ENCODE measurements at regions not wholly inside any gene's neighbourhood (a gene's known extent, or its start where the extent isn't known, plus 50 kb on each side); places are given as distances from the start of the nearest gene placed in this dataset.
A peak's percentile ranks its signal among the peaks of the same experiment; 100 is the strongest.

DNA sequence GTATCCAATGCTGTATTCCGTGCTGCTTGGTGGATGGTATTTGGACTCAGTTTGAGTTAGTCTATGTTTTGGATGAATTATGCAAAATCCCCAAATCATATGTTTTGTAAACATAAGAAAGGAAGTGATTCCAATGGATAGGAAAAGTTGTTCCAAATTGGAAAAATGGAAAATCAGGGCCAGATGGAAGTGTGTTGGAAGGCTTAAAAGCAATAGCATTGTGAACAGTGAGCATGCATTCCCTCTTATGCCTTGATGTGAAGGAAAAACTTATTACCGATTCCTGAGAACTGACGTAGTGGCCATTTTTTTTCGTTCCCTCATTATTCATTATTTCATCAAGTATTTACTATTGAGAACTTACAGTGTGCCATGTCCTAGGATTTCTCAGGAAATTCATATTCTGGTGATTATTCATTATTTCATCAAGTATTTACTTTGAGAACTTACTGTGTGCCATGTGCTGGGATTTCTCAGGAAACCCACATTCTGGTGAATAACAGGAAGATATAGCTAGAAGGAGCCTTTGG, 144.1 kb upstream of the TPRG1 start:
- Histone ChIP-seq H3K27ac (no peak overlapping the region), H3K36me3 (no peaks in the 10 kb centered on the region), H3K9me3 (no peaks in the 10 kb centered on the region), H3K4me3 (no peak overlapping the region), H3K4me1 (peaks cover 0 to 6% (median 0%) of the 10 kb centered on the region in 4 donors), H3K27me3 (no peaks in the 10 kb centered on the region)
- TF ChIP-seq POLR2A (IDR thresholded peaks at IDR 0.05), result no peak
- TF ChIP-seq, protein P1, sequence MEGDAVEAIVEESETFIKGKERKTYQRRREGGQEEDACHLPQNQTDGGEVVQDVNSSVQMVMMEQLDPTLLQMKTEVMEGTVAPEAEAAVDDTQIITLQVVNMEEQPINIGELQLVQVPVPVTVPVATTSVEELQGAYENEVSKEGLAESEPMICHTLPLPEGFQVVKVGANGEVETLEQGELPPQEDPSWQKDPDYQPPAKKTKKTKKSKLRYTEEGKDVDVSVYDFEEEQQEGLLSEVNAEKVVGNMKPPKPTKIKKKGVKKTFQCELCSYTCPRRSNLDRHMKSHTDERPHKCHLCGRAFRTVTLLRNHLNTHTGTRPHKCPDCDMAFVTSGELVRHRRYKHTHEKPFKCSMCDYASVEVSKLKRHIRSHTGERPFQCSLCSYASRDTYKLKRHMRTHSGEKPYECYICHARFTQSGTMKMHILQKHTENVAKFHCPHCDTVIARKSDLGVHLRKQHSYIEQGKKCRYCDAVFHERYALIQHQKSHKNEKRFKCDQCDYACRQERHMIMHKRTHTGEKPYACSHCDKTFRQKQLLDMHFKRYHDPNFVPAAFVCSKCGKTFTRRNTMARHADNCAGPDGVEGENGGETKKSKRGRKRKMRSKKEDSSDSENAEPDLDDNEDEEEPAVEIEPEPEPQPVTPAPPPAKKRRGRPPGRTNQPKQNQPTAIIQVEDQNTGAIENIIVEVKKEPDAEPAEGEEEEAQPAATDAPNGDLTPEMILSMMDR (IDR thresholded peaks at IDR 0.05), result no peak
- no peak for TF ChIP-seq EP300 (IDR thresholded peaks at IDR 0.05)
- no peak for TF ChIP-seq POLR2AphosphoS5 (IDR thresholded peaks at IDR 0.05)
- DNase-seq, result no peak
- intact Hi-C loops (cut with DNase I; ENCODE audit: low total_unique reads), result no loop called here
- 74 to 89% (median 78%) methylated on average over 4 of the region's 4 CpGs for WGBS, 5 donors

DNA sequence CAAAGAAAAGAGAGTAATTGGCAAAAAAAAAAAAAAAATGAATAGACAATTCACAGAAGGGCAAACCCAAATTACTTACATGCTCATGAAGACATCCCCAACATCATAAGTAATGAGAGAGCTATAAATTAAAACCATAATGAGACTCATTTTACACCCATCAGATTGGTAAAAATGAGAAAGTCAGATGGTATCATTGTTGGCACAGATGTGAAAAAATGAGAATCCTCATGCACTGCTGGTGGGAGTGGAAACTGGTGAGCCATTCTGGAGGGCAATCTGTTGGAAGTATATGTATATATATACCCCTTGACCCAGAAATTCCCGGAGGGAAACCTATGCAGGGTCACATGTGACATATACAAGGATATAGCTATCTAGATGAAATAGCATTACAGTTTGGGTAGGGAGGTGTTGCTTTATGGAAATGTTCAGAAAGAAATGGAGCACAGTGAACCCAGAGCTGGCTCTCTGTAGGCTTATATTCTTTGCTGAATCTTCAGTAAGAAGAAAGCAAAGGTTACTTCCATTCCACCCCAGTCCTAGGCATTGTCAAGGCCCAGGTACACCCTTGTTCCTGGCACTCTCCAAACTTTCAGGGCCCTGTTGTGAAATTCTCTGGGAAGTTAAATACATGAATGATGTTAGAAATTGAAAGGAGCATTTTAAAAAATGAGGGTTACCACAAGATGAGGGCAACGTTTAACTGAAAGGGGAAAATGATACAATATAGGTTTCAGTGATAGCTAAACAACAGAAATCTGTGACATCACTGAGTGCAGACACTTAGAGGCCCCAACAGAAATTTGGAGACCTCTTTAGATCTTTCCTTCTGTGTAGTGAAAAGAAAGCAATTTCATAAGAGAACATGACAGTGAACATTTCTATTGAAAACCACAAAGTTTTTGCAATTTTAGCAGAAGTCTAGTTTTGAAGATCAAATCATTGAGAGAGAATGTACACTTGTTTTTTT, 132.7 kb upstream of the TPRG1 start:
- DNase-seq, result no peak
- Histone ChIP-seq H3K4me3 (no peak overlapping the region), H3K4me1 (no peaks in the 10 kb centered on the region), H3K27me3 (no peaks in the 10 kb centered on the region), H3K9me3 (no peaks in the 10 kb centered on the region), H3K36me3 (no peaks in the 10 kb centered on the region), H3K27ac (no peak overlapping the region)
- WGBS, 5 donors, result 56 to 77% (median 71%) methylated on average over 2 of the region's 2 CpGs
- TF ChIP-seq POLR2A (IDR thresholded peaks at IDR 0.05) (no peak), POLR2AphosphoS5 (IDR thresholded peaks at IDR 0.05) (no peak)
- TF ChIP-seq, protein P1 (IDR thresholded peaks at IDR 0.05), result no peak
- intact Hi-C loops (cut with DNase I; ENCODE audit: low total_unique reads), result no loop called here

DNA sequence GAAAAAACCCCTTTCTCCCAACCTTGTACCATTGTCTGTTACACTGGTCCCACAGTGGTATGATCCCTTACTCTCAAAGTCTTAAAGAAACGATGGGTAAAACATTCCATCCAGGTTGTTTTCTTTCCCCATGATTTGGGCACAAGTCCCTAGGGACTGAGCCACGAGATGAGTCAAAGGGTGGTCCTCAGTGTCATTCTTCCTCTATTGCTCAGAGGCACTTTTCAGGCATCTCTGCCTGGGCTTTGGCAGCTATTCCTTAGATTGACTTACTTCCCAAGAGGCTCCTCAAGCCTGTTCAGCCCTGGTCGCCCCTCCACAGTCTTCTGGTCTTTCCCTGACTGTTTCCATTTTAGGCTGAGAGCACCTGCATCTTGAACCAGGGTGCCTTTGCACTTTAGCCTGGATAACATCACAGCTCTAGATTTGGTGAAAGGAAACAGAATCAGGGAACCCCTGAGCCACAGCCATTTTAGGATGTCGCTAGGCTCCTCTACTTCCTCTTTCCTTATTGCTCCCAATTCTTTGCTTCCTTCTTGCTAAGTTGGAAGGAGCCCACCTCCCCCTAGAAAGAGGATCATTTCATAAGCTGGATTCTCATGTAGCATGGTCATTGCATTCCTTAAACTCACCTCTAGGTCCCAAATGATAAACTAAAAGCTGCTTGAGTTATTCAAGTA, 131.0 kb upstream of the TPRG1 start:
- intact Hi-C loops (cut with DNase I; ENCODE audit: low total_unique reads), result no loop called here
- Histone ChIP-seq H3K27ac (no peak overlapping the region), H3K4me3 (no peak overlapping the region), H3K27me3 (no peaks in the 10 kb centered on the region), H3K9me3 (no peaks in the 10 kb centered on the region), H3K4me1 (no peaks in the 10 kb centered on the region), H3K36me3 (no peaks in the 10 kb centered on the region)
- TF ChIP-seq POLR2A (IDR thresholded peaks at IDR 0.05) (no peak), EP300 (IDR thresholded peaks at IDR 0.05) (no peak), POLR2AphosphoS5 (IDR thresholded peaks at IDR 0.05) (no peak)
- TF ChIP-seq, protein P1 (IDR thresholded peaks at IDR 0.05), result no peak
- no peak for DNase-seq
- 65 to 71% (median 70%) methylated on average over 4 of the region's 4 CpGs for WGBS, 5 donors

DNA sequence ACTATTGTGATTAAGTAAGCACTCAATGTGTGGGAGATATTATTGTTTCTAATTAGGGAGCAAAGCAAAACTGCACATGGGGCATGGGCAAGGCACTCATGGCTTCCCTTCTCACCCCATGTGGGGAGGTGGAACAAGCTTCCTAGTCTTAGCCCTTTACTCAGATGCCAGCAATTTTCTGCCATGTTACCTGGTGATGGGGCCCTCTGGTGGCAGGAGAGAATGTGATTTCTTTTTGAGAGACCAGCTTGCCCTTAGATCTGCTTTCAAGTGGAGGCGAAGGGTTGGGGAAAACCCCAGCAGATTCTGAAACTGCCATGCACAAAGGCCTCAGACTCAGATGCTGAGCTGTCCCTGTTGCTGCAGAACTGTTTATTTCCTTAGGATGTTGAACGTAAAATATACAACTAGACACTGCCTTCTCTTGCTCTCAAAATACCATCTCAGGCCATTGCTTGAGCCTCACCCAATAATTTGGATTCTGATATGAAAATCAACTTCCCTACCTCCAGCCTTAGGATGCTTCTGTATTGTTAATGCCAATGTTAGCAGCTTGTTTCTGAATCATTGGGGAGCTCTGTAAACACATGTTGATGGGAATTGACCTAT, 130.2 kb upstream of the TPRG1 start:
- intact Hi-C loops (cut with DNase I; ENCODE audit: low total_unique reads), result no loop called here
- no peak overlapping the region for H3K27ac ChIP-seq
- WGBS, 5 donors, result 39 to 65% (median 45%) methylated on average over 2 of the region's 2 CpGs
- H3K27me3 ChIP-seq, result no peaks in the 10 kb centered on the region
- no peaks in the 10 kb centered on the region for H3K4me1 ChIP-seq
- H3K36me3 ChIP-seq, result no peaks in the 10 kb centered on the region
- no peak for TF ChIP-seq POLR2AphosphoS5 (IDR thresholded peaks at IDR 0.05)
- TF ChIP-seq EP300 (IDR thresholded peaks at IDR 0.05), result no peak
- TF ChIP-seq, protein P1 (IDR thresholded peaks at IDR 0.05), result peak in 4 of 7 experiments; percentile 12 to 37 (median 28)
- no peak for TF ChIP-seq POLR2A (IDR thresholded peaks at IDR 0.05)
- no peaks in the 10 kb centered on the region for H3K9me3 ChIP-seq
- peak; percentile 34 to 75 for DNase-seq
- no peak overlapping the region for H3K4me3 ChIP-seq
